Stomach (tissue), 4 donors: ENCODE measurements at regions not wholly inside any gene's neighbourhood (a gene's known extent, or its start where the extent isn't known, plus 50 kb on each side); places are given as distances from the start of the nearest gene placed in this dataset.

Experiments
- CTCF ChIP-seq, 7 experiments: fragments of 450-650 bp in 4 of 7; fragments of 200-600 bp in 3 of 7; sonication (generic) in 3 of 7; IDR thresholded peaks; one replicate each; pipeline ENCODE4 v1.5.1; 2016 to 2019; ENCODE audit warnings: antibody characterized with exemption in 7 of 7, control low read depth in 2 of 7, mild to moderate bottlenecking in 1 of 7
- POLR2A ChIP-seq, 4 donors: fragments of 450-650 bp; IDR thresholded peaks; one replicate each; pipeline ENCODE4 v1.6.1; 2016; ENCODE audit warnings: antibody characterized with exemption in 4 of 4, control low read depth in 2 of 4, mild to moderate bottlenecking in 1 of 4, moderate library complexity in 1 of 4

- no peak for TF ChIP-seq CTCF (IDR thresholded peaks at IDR 0.05)
- no peak for TF ChIP-seq POLR2A (IDR thresholded peaks at IDR 0.05)
Measured at GRCh38 chr1:115537415-115537814, 104.4 kb upstream of the VANGL1 start.
